H1 (cell line): ENCODE measurements at regions not wholly inside any gene's neighbourhood (a gene's known extent, or its start where the extent isn't known, plus 50 kb on each side); places are given as distances from the start of the nearest gene placed in this dataset.

ENCODE experiments used
- CTCF ChIA-PET: fragments of 300-600 bp; sonication (Branson Sonifier 250); formaldehyde crosslinking; loops from one replicate; lab custom pipeline; 2021; ENCODE audit not compliant: partially characterized antibody; lab: Charles Lee
- POLR2A ChIA-PET: fragments of 300-600 bp; sonication (Branson Sonifier 250); formaldehyde crosslinking; loops from one replicate; lab custom pipeline; 2021; ENCODE audit warnings: inconsistent platforms; ENCODE audit not compliant: partially characterized antibody; lab: Charles Lee
- DNase-seq, 2 experiments: peaks; one replicate each; pipeline versions ENCODE4 v3.0.0 to v3.0.0-alpha.2; 2010 to 2022; ENCODE audit warnings: low spot score in 2 of 2, low read depth in 1 of 2, mixed read lengths in 1 of 2
- FAIRE-seq: peaks from 2 replicates; lab custom pipeline; 2011; peaks lifted over from hg19 to GRCh38; lab: Jason Lieb, UNC
- H2AFZ ChIP-seq: 2 replicates; pipeline ENCODE4 v1.8.1; 2012; ENCODE audit warnings: low read length, inconsistent platforms
- H2AK5ac ChIP-seq: 2 replicates; pipeline ENCODE4 v1.6.1; 2013; ENCODE audit warnings: low read depth, low read length
- H2BK120ac ChIP-seq: replicated peaks from 2 replicates; pipeline ENCODE3; 2013; ENCODE audit warnings: low read depth, low read length, inconsistent platforms
- H2BK12ac ChIP-seq: 2 replicates; pipeline ENCODE4 v1.6.1; 2013; ENCODE audit warnings: low read depth, low read length
- H2BK15ac ChIP-seq: 2 replicates; pipeline ENCODE4 v1.6.1; 2013; ENCODE audit warnings: low read length
- H2BK20ac ChIP-seq: 2 replicates; pipeline ENCODE4 v1.6.1; 2013; ENCODE audit warnings: low read length
- H2BK5ac ChIP-seq: 2 replicates; pipeline ENCODE4 v1.6.1; 2013; ENCODE audit warnings: low read depth, low read length
- H3K14ac ChIP-seq: 2 replicates; pipeline ENCODE4 v1.6.1; 2013; ENCODE audit warnings: inconsistent platforms; ENCODE audit not compliant: insufficient read length
- H3K18ac ChIP-seq: 2 replicates; pipeline ENCODE4 v1.6.1; 2013; ENCODE audit warnings: low read length; ENCODE audit errors: extremely low read depth
- H3K23ac ChIP-seq: 2 replicates; pipeline ENCODE4 v1.6.1; 2013; ENCODE audit warnings: inconsistent platforms; ENCODE audit not compliant: insufficient read length
- H3K23me2 ChIP-seq: 2 replicates; pipeline ENCODE4 v1.6.1; 2013; ENCODE audit warnings: low read depth, low read length
- H3K27ac ChIP-seq: 2 replicates; pipeline ENCODE4 v1.6.1; 2011; ENCODE audit warnings: low read depth, low read length, inconsistent platforms
- H3K27me3 ChIP-seq, 4 experiments: replicated peaks in 1 of 4; 1 replicate in 1 of 4; 2 replicates in 3 of 4; pipeline versions ENCODE4 v1.6.1 to v1.8.1; 2011 to 2013; ENCODE audit warnings: low read length in 3 of 4, mild to moderate bottlenecking in 3 of 4, inconsistent platforms in 2 of 4, mixed read lengths in 2 of 4, moderate library complexity in 1 of 4; ENCODE audit not compliant: control insufficient read depth in 3 of 4, insufficient read depth in 3 of 4; ENCODE audit errors: extremely low read depth in 1 of 4
- H3K36me3 ChIP-seq, 4 experiments: 2 replicates each; pipeline versions ENCODE4 v1.6.1 to v1.8.1; 2011 to 2013; ENCODE audit warnings: mild to moderate bottlenecking in 4 of 4, low read length in 3 of 4, moderate library complexity in 2 of 4, control low read depth in 1 of 4, inconsistent platforms in 1 of 4; ENCODE audit not compliant: insufficient read depth in 4 of 4, control insufficient read depth in 2 of 4
- H3K4ac ChIP-seq: replicated peaks from 2 replicates; pipeline ENCODE3; 2013; ENCODE audit warnings: low read length, low read depth, mixed read lengths, inconsistent platforms; ENCODE audit not compliant: insufficient read length
- H3K4me1 ChIP-seq, 4 experiments: replicated peaks in 1 of 4; 1 replicate in 1 of 4; 2 replicates in 3 of 4; pipeline versions ENCODE4 v1.6.1 to v1.8.1; 2011 to 2013; ENCODE audit warnings: low read length in 3 of 4, inconsistent platforms in 2 of 4, mixed read lengths in 1 of 4; ENCODE audit not compliant: insufficient read depth in 4 of 4, control insufficient read depth in 3 of 4
- H3K4me2 ChIP-seq, 2 experiments: 2 replicates each; pipeline versions ENCODE4 v1.6.1 to v1.8.1; 2011 to 2013; ENCODE audit warnings: low read depth in 2 of 2, low read length in 2 of 2, control low read depth in 1 of 2, inconsistent platforms in 1 of 2, mild to moderate bottlenecking in 1 of 2; ENCODE audit not compliant: insufficient read depth in 1 of 2
- H3K4me3 ChIP-seq, 4 experiments: fragments of 200-600, 300-600 bp in 1 of 4; sonication (generic), shearing (Covaris generic), sonication (Bioruptor Twin) in 1 of 4; 2 replicates each; pipeline versions ENCODE4 v1.5.1 to v1.8.1; 2011 to 2016; ENCODE audit warnings: low read length in 4 of 4, low read depth in 3 of 4, control low read depth in 2 of 4, inconsistent platforms in 2 of 4, mild to moderate bottlenecking in 2 of 4, mixed read lengths in 1 of 4, moderate library complexity in 1 of 4; ENCODE audit not compliant: insufficient read depth in 2 of 4; ENCODE audit errors: extremely low read depth in 1 of 4
- H3K56ac ChIP-seq: replicated peaks from 2 replicates; pipeline ENCODE3; 2013; ENCODE audit warnings: low read depth, mild to moderate bottlenecking, mixed read lengths, low read length, inconsistent platforms; ENCODE audit not compliant: insufficient read length
- H3K79me1 ChIP-seq: 2 replicates; pipeline ENCODE4 v1.6.1; 2013; ENCODE audit warnings: low read depth, low read length, control low read depth
- H3K79me2 ChIP-seq, 2 experiments: 2 replicates each; pipeline versions ENCODE4 v1.6.1 to v1.8.1; 2012 to 2013; ENCODE audit warnings: low read length in 2 of 2, mild to moderate bottlenecking in 2 of 2, inconsistent platforms in 1 of 2; ENCODE audit not compliant: insufficient read depth in 2 of 2, control insufficient read depth in 1 of 2
- H3K9ac ChIP-seq, 4 experiments: replicated peaks in 1 of 4; 1 replicate in 1 of 4; 2 replicates in 3 of 4; pipeline versions ENCODE4 v1.6.1 to v1.8.1; 2011 to 2013; ENCODE audit warnings: low read depth in 3 of 4, low read length in 3 of 4, control low read depth in 2 of 4, mild to moderate bottlenecking in 2 of 4, moderate library complexity in 2 of 4, inconsistent platforms in 1 of 4; ENCODE audit errors: extremely low read depth in 1 of 4
- H3K9me3 ChIP-seq, 2 experiments: 2 replicates each; pipeline versions ENCODE4 v1.6.1 to v1.8.1; 2012 to 2013; ENCODE audit warnings: mild to moderate bottlenecking in 2 of 2, moderate library complexity in 2 of 2, control low read depth in 1 of 2, inconsistent platforms in 1 of 2, low read depth in 1 of 2, low read length in 1 of 2, mixed read lengths in 1 of 2; ENCODE audit not compliant: insufficient read depth in 2 of 2
- H4K20me1 ChIP-seq, 2 experiments: replicated peaks in 1 of 2; 2 replicates each; pipeline versions ENCODE3 to v1.8.1; 2011 to 2013; ENCODE audit warnings: inconsistent platforms in 2 of 2, low read length in 2 of 2, mild to moderate bottlenecking in 1 of 2; ENCODE audit not compliant: insufficient read depth in 2 of 2, control insufficient read depth in 1 of 2
- H4K5ac ChIP-seq: 2 replicates; pipeline ENCODE4 v1.6.1; 2013; ENCODE audit warnings: low read length, low read depth, mixed read lengths, inconsistent platforms; ENCODE audit not compliant: insufficient read length
- H4K8ac ChIP-seq: 2 replicates; pipeline ENCODE4 v1.8.0; 2013; ENCODE audit warnings: mild to moderate bottlenecking, moderate library complexity, low read length, inconsistent platforms; ENCODE audit not compliant: insufficient read depth; ENCODE audit errors: extremely low read depth
- H4K91ac ChIP-seq: replicated peaks from 2 replicates; pipeline ENCODE3; 2013; ENCODE audit warnings: low read length, mixed read lengths, inconsistent platforms; ENCODE audit not compliant: insufficient read length
- CHD1 ChIP-seq: IDR thresholded peaks from 2 replicates; pipeline ENCODE4 v1.6.1; 2012; ENCODE audit warnings: low read depth, low read length, improper control_type of control experiment
- CTBP2 ChIP-seq: IDR thresholded peaks from 2 replicates; pipeline ENCODE4 v1.7.0; 2011; ENCODE audit warnings: borderline replicate concordance, mild to moderate bottlenecking, moderate library complexity, mixed read lengths, low read length; ENCODE audit not compliant: insufficient read depth, insufficient read length
- RAD21 ChIP-seq, 2 experiments: IDR thresholded peaks in 1 of 2; conservative IDR thresholded peaks in 1 of 2; 2 replicates each; pipeline ENCODE4 v1.6.1; 2011; ENCODE audit warnings: low read depth in 2 of 2, low read length in 2 of 2, improper control_type of control experiment in 1 of 2, inconsistent platforms in 1 of 2, mild to moderate bottlenecking in 1 of 2, moderate library complexity in 1 of 2
- RNF2 ChIP-seq: fragments of 200-900, 300-1000 bp; sonication (generic); IDR thresholded peaks from 2 replicates; pipeline ENCODE4 v1.7.1; 2016; ENCODE audit warnings: borderline replicate concordance, low read depth, mild to moderate bottlenecking, antibody characterized with exemption, low read length; ENCODE audit not compliant: poor library complexity, severe bottlenecking; ENCODE audit errors: missing control alignments
- SIN3A ChIP-seq, 2 experiments: IDR thresholded peaks in 1 of 2; conservative IDR thresholded peaks in 1 of 2; 2 replicates each; pipeline ENCODE4 v1.6.1; 2011 to 2012; ENCODE audit warnings: low read length in 2 of 2, improper control_type of control experiment in 1 of 2, low read depth in 1 of 2, mild to moderate bottlenecking in 1 of 2
- SIX5 ChIP-seq: IDR thresholded peaks from 2 replicates; pipeline ENCODE4 v1.6.1; 2011; ENCODE audit warnings: mild to moderate bottlenecking, low read depth, low read length
- SP4 ChIP-seq: IDR thresholded peaks from 2 replicates; pipeline ENCODE4 v1.6.1; 2012; ENCODE audit warnings: low read length, inconsistent platforms
- WGBS, 2 experiments: shearing (Covaris generic) in 1 of 2; methylation state at CpG; one replicate each; pipeline versions ENCODE4 v1.1.6 to v1.1.7; 2013 to 2015; ENCODE audit warnings: low lambda C conversion rate in 2 of 2, mixed read lengths in 2 of 2, inconsistent platforms in 1 of 2, low coverage in 1 of 2, missing lambda C conversion rate in 1 of 2; ENCODE audit not compliant: insufficient replicate concordance in 2 of 2, insufficient coverage in 1 of 2, insufficient read length in 1 of 2; ENCODE audit errors: extremely low coverage in 1 of 2, missing lambda C conversion rate in 1 of 2; 5-methylcytosine and 5-hydroxymethylcytosine counted together
- TF ChIP-seq, protein P1 (sequence below), 3 experiments: IDR thresholded peaks; 1 replicate in 2 of 3; 2 replicates in 1 of 3; pipeline versions ENCODE4 v1.5.1 to v1.6.1; 2011; ENCODE audit warnings: low read length in 3 of 3, mild to moderate bottlenecking in 3 of 3, inconsistent platforms in 2 of 3, low read depth in 1 of 3, moderate library complexity in 1 of 3; ENCODE audit not compliant: insufficient read depth in 1 of 3; ENCODE audit errors: control extremely low read depth in 1 of 3

GRCh38 chr1:30485072-30485471 lies 238.3 kb downstream of the MATN1 start:
- H3K79me1 ChIP-seq = no peaks in the 10 kb centered on the region
- no peak overlapping the region for H3K23ac ChIP-seq
- H2BK15ac ChIP-seq = no peak overlapping the region
- no peak overlapping the region for H3K9ac ChIP-seq
- no peak overlapping the region for H2AK5ac ChIP-seq
- peaks cover 0 to 5% of the 10 kb centered on the region in 2 experiments for H4K20me1 ChIP-seq
- no peak overlapping the region for H3K18ac ChIP-seq
- H3K79me2 ChIP-seq = no peaks in the 10 kb centered on the region; a peak in 1 of 4 replicates
- H3K4me3 ChIP-seq = no peak overlapping the region
- H4K5ac ChIP-seq = no peak overlapping the region
- no peaks in the 10 kb centered on the region for H3K36me3 ChIP-seq
- no peak overlapping the region for H2BK5ac ChIP-seq
- no peaks in the 10 kb centered on the region for H3K27me3 ChIP-seq
- ChIA-PET POLR2A (interaction anchor here (0.6 kb wide), 1 partner anchor 25 kb away, joined by 3 read pairs; no protein-coding TSS in a partner anchor), CTCF (no interaction called here)
- no peak overlapping the region for H4K8ac ChIP-seq
- H3K9me3 ChIP-seq = peaks cover 35 to 45% of the 10 kb centered on the region in 2 experiments
- no peak overlapping the region for H3K56ac ChIP-seq
- no peak overlapping the region for H2BK20ac ChIP-seq
- no peak overlapping the region for H4K91ac ChIP-seq
- FAIRE-seq = no peak
- H2BK12ac ChIP-seq = no peak overlapping the region
- no peak overlapping the region for H3K27ac ChIP-seq
- peaks cover 10% of the 10 kb centered on the region; the same call in 1 of the 2 replicates for H3K23me2 ChIP-seq
- WGBS, 2 experiments = 80% methylated on average over 6 of the region's 6 CpGs; no CpG with 5 or more reads in 1 of the 2 experiments
- H3K4ac ChIP-seq = no peak overlapping the region
- H2BK120ac ChIP-seq = no peak overlapping the region
- no peak overlapping the region for H3K4me2 ChIP-seq
- H2AFZ ChIP-seq = no peak overlapping the region
- H3K4me1 ChIP-seq = no peaks in the 10 kb centered on the region
- no peak overlapping the region for H3K14ac ChIP-seq
- DNase-seq = no peak
- no peak for TF ChIP-seq RNF2
- TF ChIP-seq, protein P1, sequence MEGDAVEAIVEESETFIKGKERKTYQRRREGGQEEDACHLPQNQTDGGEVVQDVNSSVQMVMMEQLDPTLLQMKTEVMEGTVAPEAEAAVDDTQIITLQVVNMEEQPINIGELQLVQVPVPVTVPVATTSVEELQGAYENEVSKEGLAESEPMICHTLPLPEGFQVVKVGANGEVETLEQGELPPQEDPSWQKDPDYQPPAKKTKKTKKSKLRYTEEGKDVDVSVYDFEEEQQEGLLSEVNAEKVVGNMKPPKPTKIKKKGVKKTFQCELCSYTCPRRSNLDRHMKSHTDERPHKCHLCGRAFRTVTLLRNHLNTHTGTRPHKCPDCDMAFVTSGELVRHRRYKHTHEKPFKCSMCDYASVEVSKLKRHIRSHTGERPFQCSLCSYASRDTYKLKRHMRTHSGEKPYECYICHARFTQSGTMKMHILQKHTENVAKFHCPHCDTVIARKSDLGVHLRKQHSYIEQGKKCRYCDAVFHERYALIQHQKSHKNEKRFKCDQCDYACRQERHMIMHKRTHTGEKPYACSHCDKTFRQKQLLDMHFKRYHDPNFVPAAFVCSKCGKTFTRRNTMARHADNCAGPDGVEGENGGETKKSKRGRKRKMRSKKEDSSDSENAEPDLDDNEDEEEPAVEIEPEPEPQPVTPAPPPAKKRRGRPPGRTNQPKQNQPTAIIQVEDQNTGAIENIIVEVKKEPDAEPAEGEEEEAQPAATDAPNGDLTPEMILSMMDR (IDR thresholded peaks at IDR 0.05; ENCODE audit: control extremely low read depth in 1 of 3, insufficient read depth in 1 of 3, low read depth in 1 of 3, low read length in 3 of 3) = no peak
- no peak for TF ChIP-seq RAD21 (IDR thresholded peaks at IDR 0.05 in 1 of 2, conservative IDR thresholded peaks at IDR 0.05 in 1 of 2; ENCODE audit: low read depth in 2 of 2, low read length in 2 of 2)
- no peak for TF ChIP-seq CTBP2
- TF ChIP-seq SP4 = no peak
- TF ChIP-seq SIN3A (conservative IDR thresholded peaks at IDR 0.05 in 1 of 2, IDR thresholded peaks at IDR 0.05 in 1 of 2; ENCODE audit: low read depth in 1 of 2, low read length in 2 of 2) = no peak
- TF ChIP-seq SIX5 = no peak
- no peak for TF ChIP-seq CHD1
